GM19238 (cell line): ENCODE measurements at regions not wholly inside any gene's neighbourhood (a gene's known extent, or its start where the extent isn't known, plus 50 kb on each side); places are given as distances from the start of the nearest gene placed in this dataset.
"Not testable (repeated sequence)": the region's sequence is repeated elsewhere in the genome, so short reads cannot be mapped to it uniquely, and the experiment has no call there.

Source experiments
- DNase-seq: peaks from one replicate; pipeline ENCODE4 v3.0.0; 2011; ENCODE audit warnings: low spot score; ENCODE audit not compliant: insufficient read length

DNA sequence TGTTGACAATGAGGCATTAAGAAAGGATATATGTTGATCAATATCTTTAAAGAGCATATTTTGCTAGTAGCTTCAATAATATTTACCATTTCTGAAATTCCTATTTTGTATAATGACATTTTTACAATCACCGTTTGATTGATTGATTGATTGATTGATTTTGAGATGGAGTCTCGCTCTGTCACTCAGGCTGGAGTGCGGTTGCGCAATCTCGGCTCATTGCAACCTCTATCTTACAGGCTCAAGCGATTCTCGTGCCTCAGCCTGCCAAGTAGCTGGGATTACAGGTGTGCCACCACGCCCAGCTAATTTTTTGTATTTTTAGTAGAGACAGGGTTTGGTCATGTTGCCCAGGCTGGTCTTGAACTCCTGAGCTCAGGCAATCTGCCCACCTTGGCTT is 150.9 kb upstream of the TEX13D start:
- DNase-seq: not testable (repeated sequence)

DNA sequence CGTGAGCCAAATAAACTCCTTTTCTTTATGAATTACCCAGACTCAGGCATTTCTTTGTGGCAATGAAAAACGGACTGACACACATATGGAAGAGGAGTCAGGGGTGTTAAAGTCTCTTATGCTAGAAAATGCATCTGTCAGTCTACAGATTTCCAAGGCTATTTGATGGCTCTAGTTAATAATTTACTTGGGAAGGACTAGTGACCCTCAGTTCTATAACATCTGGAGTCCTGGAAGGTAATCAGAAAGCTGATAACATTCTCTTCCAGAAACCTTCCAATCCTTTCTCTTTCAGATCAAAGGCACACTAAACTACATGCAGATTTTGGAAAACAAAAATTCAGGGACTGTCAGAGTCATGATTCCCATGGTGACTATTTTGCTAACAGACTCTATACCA is 142.0 kb upstream of the TEX13D start:
- no peak for DNase-seq

DNA sequence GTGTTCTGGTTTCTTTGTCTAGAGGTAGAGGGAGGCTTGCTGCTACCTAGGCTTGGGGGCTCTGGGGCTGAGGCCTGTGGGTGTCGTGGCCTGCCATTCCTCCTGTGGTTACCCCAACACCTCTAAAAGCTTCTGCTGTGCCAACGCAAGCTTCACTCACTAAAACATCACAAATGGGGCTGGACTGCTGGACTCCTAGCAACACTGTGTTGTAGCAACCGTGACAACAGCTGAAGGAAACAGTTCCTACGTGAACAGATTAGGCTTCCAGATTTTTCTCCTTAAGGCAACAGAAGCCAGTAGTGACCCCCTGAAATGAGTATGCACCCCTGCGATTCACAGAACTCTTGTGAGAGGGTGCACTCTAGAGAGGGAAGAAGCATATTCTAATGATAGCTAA is 138.3 kb upstream of the TEX13D start:
- no peak for DNase-seq

DNA sequence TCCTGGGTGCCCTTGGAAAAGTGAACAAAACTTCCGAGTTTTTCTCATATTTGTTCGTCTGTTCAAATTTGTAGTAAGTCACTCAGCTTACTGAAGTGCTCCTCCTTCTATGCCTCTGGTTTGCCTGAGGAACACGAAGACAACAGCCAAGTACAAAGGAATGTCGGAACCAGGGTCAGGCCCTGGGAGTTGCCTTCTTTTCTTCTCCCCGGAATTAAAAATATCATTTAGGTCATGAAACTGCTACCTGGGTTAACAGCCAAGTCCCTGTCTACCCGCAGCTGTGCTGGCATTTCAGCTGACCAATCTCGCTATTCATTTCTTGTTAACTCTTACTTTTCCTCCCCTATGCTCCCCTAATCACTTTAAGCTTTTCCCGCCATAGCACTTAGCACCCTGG is 137.6 kb upstream of the TEX13D start:
- no peak for DNase-seq

DNA sequence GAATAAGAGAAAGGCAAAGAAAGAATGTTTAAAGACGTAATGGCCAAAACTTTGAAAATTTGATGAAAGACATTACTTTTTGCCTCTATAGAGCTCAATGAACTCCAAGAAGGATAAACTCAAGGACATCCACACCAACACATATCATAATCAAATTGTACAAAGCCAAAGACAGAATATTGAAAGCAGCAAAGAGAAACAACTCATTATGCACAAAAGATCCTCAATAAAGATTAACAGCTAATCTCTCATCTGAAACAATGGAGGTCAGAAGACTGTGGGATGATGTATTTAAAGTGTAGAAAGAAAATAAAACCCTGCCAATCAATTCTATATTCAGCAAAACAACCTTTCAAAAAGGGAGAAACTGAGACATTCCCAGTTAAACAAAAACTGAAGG is 129.1 kb upstream of the TEX13D start:
- DNase-seq: no peak

DNA sequence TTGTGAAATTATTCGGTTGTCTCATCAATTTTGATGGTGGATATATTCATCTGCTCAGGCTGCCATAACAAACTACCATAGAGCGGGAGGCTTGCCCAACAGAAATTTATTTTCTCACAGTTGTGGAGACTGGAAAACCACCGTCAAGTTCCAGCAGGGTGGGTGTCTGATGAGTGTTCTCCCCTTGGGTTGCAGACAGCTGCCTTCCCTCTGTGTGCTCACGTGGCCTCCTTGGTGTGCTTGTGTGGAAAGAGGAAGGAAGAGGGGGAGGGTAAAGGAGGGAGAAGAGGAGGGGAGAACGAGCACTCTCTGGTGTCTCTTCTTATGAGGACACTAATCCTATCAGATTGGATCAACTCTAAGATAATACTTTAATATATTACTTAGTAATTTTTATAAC is 123.8 kb upstream of the TEX13D start:
- DNase-seq: no peak

DNA sequence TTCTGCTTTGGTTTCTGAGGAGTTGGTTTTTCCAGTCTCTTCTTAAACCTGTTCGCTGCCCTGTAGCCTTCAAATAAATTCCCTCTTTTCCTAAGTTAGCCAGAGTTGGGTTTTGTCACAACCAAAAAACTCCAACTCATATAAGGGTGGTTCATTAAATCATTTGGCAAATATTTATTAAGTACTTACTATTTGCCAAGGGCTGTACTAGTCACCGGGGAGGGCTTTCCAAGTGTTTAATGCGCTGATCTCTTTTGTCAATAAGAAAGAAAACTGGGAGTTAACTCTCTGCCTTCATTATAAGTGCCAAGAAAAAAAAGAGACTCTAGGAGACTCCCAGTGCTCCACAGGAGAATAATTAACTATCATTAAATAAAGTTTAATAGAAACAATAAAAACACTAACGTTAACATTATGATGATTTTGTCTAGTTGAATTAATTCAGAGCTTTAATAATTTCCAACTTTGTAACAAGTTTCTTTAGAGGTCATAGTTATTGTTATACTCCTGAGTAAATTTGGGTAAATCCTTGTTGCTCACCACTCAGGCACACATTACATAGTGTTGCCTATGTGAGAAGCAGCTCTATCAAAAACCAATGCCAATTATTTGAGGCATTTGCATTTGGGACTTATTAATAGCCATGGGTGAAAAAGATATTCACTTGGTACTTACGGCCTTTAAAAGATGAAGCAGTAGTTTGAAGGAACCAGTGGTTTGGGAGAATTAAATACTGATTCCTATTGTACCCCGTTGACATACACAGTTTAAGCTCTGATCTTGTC is 122.5 kb upstream of the TEX13D start:
- no peak for DNase-seq

DNA sequence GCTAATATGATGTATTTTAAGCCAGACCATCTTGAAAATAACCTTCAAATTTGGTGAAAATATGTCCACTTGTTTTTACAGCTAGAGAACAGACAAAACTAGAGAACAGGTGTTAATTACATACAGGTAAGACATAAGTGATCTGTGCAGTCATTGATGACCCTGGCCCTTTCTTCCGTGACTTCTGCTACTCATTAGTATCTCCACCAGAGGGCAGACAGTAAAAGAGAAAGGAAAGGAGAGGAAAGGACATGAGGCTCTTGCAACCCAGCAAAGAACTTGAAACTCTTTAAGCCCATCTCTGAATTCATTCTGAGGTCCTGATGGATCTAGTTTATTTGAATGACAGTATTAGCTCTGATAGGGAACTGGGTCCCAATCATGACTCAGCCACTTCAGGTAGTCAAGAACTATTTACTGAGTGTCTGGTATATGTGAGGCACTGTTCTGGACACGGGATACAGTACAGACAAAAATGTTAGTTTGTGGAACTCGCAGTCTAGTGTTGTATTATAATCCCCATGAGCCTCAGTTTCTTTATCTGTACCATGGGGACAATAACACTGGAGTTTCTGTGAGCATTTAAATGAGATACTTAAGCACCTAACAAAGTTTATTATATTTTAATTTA is 121.0 kb upstream of the TEX13D start:
- peak; percentile 4 for DNase-seq

DNA sequence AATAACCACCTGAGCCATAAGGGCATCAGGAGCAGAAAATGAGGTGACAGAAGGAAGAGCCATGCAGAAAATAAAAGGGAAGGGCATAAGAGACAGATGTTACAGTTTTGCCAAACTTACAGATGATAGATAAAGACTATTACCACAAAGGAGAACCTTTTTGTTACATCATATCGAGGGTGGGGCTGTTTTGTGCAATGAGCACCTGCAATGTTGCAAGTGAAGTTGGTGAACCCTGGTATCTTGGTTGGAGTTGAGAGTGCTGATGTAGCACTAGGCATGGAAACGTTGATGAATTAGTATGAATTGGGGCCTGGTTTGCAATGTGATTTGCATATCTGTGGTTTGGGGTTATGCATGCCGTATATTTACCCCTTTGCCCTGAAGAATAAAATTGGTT is 119.8 kb upstream of the TEX13D start:
- no peak for DNase-seq

DNA sequence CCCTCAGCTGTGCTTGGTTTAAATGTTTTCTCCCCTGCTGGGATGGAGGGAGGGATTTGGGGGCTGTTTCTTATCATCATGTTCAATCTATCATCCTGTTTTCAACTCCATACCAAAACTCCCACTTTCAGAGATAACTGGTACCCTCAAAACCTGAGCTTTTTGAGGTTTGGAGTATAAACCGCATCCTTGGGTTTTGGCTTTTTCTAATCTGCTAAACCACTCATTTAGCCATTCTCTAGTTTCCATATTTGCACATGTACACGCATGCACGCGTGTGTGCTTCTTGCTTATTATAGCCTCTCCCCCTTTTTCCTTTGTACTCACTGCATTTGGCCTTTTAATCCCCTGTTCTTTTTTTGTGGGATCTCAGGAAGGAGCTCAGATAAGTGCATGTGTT is 116.7 kb upstream of the TEX13D start:
- no peak for DNase-seq

DNA sequence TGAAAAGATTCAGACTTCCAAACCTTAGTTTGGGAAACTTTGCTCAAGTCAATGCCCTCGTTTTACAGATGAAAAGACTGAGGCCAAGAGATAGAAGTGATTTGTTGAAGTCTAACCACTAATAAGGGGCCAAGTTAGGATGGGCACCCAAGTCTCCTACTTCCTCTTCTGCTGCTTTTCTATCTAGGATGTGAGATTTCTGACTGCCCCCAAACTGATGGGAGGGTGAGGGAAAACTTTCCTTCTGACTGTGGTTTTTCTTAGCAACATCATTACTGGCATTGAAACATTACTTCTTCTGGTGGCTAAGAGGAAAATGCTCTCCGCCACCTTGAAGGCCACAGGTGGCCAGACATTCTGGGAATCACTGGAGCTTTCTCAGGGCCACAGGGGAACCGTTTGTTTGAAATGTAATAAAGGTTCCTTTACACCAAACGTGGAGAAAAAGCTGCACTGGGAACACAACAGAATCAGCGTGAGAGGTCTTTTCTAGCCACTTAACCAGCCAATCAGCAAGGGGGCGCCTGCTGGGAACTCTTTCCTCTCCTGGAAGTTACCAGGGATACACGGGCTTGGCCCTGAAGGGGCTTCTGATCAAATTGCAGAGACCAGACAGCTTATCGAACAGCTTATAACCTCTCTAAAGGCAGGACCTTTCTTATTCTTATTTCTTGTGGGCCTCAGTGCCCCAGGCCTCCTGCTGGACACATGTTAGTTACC is 115.9 kb upstream of the TEX13D start:
- DNase-seq: no peak

DNA sequence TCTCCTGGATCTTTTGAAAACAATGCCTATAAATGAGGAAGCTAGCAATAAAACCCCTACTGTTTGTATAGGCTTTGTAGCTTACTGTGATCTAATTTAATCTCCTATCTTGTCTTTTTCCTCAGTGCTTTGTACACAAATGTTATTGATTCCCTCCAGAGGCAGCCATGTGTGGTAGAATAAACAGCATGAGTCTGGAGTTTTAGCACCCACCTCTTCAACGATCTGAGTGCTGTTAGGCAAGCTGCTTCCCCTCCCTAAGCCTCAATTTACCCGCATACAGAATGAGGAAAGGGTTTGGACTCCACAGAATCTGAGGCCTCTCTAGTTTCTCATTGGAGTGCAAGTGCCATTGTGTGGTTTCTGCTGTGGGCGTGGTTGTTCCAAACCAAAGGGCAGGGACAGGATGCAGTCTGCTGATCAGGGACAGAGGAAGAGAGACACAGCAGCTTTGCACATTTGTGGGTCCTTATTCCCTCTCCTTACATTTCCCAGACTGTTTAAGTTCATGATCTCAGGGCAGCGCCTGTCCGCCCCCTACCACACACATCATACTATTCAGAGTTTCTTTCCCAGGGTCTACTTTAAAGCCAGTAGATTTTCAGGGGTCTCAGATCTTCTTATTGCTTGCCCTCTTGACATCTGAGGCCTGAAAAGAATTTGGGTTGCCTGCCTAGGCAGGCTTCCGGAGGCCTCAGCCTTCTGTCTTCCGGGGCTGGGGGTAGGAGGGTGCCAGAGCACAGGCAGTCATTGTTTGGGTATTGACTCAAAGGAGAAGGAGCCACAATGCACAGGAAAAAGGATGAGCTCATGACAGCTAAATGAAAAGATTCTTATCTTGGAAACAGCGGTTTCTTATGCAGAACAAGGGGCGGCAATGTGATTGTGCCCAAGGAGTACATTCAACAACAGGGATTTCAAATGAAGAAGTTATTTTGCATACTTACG is 114.9 kb upstream of the TEX13D start:
- no peak for DNase-seq

DNA sequence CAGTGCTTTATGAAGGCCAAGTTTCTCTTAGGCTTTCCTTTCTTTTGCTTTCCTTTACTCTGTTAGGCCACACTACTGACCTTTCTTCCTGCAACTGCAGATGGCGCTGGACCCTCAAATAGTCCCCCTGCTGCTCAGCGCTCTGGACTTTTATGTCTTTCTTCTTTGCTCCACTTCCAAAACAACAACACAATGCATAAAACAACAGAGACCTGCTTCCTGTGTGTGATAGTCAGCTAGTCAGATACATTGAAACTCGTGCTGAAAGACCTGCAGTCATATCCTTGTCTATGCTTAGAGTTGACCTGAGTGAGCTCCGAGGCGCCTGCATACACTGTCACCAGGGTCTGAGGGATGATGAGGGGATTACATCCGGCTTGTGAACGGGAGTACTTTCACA is 108.9 kb upstream of the TEX13D start:
- DNase-seq: no peak

DNA sequence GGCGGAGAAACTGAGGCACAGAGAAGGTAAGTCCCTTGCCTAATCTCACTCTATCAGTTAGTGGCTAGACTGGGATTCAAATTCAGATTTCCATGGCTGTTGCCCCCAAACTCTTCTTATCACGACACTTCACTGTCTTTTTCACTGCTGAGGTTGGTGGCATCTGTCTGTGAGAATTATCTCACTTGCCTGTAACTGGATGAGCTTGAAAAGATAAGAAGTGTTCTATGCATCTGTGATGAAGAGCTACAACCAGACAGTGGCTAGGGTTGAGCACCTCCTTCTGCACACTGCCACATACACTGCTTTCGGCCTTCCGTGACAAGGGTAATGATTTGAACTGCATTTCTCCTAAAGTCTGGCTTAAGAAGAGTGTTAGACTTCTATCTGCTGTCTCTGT is 107.9 kb upstream of the TEX13D start:
- no peak for DNase-seq

DNA sequence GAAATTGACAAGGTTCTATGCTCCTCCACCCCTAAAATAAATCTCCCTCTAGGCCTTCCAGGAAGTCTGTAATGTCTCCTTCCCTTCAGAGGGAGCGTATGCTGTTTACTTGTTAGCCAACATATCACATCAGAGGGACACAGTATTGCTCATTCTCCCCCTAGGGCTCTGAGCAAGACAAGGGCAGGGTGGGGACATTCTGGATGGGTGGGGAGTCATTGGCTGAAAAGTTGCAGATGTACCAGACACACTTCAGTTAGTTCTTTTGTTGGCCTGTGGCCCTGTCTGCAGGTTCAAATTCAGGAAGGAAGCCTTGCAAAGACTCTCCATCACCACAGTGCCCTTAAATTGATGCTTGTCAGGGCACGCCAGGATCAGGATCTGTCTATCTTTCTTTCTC is 106.3 kb upstream of the TEX13D start:
- DNase-seq: no peak

DNA sequence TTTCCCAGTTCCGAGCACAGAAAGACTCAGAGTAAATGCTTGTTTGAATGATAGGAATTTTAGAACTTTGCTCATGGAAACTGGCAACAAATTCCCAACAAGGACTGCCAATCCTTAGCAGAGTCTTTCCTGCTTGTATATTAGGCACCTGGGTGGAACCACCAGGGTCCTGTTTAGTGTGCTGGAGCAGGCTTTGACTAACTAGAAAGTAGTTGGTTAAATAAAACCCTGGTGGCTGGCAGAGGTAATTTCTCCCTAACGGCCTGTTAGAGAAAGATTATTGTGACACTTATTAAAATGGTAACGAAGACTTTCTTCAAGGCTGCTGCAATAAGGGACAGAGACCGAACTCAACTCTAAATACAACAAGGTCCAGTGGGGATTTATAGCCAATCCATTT is 103.6 kb upstream of the TEX13D start:
- DNase-seq: no peak

DNA sequence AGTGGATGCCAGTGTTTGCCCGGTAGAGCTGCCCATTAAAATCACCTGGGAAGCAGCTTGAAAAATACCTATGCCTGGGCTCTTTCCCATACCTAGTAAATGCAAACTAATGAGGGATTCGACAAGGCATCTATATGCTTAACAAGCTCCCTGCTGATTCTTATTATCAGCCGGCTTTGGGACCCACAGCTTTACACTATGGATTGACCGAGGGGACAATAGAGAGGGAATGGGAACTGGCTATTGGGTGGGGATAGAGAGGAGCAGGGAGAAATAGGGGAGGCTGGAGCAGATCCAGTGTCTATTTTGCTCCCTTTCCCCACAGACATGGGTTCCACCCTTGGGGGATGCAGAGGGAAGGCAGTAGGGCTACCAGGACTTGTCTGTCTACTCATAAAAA is 103.1 kb upstream of the TEX13D start:
- DNase-seq: no peak

DNA sequence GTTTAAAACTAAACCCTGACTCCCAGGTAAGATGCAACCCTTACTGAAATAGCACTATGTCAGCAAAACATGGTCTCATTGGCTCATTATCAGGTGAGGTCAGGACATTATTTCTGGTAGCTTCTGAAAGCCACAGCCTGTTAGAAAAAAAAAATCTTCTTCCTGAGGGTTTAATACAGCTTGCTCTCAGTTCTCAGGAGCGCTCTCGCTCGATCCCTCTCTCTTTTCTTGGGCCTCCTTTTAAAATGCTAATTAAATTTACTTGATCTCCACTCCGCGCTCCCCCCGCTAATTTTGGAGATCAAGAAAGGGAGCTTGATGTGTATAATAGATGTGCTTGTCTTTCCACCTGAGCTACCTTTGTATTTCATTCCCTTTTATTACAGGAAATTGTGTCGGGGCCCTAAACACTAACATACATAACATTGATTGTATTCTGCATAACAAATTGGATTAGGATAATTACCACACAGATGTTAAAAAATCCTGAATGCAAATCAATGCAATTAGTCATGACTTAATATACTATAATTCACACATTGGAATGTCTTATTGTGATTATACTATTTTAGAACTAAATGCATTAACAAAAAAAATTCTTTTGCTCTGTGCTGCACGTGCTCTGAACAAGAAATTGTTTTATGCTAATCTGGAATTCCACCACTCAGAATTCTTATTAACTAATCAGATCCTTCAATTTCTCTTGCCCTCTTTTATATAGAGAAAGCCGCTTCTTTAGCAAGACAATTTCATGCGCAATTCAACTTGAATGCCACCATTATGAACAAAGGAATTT is 101.6 kb upstream of the TEX13D start:
- DNase-seq: no peak

DNA sequence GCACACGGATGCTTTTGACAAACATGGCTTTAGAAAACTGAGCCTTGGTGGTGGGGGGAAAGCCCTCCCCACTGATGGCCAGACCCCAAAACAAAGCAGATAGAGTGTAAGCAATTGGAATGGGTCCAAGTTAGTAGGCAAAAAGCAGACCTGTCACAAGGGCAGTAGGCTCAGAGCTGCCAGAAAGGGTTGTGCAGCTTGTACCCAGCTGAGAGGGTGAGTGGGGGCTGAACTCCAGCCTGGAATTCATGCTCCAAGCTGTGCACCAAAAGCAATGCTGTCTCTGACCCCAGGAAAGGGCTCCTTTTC is 101.1 kb upstream of the TEX13D start:
- DNase-seq: no peak

DNA sequence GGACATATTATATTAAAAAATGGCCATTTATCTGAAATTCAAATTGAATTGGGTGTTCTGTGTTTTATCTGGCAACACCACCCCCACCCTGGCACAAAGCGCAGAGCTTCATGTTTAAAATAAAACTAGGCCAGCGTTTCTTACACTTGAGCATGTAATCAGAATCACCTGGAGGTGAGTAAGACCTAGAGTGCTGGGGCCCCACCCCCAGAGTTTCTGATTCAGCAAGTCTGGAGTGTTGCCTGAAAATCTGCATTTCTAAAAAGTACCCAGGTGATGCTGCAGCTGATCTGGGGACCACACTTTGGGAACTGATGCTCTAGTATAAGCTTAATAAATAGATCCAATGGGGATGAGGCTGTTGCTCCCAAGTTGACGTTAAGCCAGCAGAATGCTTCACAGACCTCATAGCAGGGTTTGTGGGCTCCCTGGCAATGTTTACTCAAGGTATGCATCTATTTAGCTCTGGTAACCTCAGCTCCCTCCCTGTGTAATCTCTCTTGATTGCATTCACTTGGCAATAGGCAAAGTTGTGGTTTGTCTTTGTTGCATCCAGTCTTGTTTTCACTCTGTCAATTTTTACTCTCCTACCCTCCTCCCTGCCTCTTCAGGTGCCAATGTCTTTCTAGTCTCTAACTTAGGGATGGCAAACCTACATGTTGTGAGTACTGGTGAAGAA is 99.8 kb upstream of the TEX13D start:
- DNase-seq: no peak
